ENCODE measurements at regions not wholly inside any gene's neighbourhood (a gene's known extent, or its start where the extent isn't known, plus 50 kb on each side); places are given as distances from the start of the nearest gene placed in this dataset.
"Not testable (repeated sequence)": the region's sequence is repeated elsewhere in the genome, so short reads cannot be mapped to it uniquely, and the experiment has no call there.

DNA sequence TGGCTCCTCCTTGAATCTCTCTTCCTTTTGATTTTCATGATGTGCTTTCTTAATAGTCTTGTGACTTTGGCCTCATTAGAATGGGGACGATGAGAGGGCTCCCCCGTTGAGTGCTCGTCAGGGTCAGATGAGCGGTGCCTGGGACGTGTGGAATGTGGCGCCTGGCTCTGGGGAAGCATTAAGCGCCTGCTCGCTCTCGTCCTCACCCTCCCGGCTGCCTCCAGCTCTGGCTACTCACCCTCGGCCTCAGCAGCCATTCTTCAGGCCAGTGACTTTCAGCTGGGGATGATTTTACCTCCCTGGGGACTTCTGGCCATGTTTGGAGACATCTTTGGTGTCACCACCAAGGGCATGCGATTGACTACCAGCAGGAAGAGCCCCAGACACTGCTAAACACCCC, 69.7 kb downstream of the RPS6KA4 start:
- no peak for DNase-seq

DNA sequence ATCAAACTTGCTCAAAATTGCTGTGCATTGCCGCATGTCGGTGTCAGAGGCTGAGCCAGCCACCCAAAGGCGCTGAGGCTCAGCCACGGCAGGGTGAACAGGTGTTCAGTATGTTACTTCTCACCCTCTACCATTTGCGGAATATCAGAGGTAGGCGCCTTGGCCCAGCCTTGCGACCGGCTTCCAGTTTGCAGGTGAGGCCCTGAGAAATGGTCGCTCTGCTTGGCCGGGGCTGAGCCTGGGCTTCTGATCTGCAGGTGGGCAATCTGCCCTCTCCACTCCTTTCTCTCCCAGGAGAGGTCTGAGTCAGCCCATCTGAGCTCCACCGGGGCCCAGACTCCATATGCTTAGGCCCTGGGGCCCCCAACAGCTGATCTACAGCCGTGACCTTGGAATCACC, 71.0 kb downstream of the RPS6KA4 start:
- no peak for DNase-seq

DNA sequence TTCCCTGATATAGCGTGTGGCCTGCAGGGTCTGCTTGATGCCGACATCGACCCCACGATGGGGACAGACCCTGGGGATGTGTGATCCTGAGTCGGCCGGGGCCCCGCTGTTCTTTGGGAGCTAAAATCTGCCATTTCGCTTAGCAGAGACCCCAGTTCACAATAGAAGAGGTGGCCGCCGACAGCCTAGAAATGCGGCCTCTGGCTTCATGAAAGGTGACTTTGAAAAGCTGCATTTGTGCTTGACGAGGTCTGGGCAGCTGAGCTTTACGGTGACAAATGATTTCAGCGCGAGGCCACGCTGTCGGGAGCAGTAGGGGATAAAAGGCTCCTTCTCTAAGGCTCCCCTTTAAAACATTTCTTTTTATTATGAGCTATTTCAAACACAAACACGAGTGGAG, 71.7 kb downstream of the RPS6KA4 start:
- DNase-seq = no peak

DNA sequence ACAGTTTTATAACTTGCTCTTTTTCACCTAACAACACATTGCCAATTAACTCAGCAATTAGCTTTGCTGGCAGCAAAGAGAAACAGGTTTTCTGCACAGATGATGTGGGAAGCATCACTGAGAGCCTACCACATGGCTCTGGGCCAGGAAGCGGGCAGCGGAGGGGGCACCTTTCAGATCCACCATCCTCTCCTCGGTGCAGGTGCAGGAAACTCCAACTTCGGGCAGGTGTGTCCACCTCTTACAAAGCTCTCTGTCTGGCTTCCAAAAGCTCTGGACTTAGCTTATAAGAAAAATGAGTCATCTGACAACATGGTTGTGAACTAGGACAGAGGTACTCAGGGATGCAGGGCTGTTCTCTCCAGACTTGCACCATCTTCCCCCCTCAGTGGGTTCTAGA, 77.0 kb downstream of the RPS6KA4 start:
- no peak for DNase-seq

DNA sequence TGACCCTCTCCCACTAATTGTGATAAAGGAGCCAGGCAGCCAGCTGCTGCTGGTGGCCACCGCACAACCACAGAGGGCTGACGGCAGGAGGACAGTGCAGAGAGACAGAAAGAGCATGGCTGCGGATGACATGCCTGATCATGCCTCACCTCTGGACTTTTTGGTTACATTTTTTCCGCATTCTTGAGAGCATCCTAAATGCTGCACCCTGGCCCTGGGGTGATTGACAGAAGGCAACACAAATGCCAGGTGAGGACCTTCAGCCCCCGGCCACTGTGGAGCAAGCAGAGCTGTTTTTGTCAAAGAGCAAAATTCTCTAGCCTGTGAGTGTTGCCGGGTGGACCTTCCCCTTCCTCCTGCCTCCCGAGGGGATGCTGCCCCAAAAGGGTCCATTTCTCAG, 78.5 kb downstream of the RPS6KA4 start:
- DNase-seq = no peak

DNA sequence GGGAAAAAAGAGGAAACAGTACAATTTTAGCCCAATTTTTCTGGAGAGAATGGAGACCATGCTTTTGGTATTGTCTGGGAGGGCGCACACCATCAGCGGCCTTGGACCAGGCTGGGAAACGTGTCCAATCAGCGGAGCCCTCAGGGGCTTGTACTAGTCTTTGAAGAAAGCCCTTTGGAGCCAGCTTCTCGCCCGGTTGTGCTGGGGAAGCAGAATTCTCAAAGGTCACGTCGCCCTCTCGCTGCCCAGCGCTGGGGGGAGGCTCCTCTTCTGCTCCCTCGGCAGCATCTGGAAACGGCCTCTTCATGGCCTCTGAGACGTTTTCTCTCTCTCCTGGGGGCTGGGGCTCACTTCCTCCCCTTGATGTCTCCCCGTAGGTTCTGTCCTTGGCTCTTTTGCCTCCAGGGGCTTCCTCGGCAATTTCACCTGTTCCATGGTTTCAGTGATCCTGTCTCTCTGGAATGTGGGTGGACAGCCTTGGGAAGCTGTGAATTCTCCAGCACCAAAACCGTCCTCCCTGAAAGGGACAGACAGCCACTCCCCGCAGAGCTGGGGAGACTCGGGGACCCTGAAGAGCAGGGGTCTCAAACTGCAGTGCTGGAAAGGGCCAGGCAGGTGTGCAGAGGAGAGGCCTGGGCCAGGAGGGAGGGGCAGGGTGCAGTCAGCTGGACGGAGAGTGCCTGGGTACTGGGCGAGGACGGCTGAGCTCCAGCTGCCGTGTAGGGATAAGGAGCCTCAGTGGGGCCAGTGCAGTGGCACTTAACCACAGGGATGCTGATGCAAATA, 80.2 kb downstream of the RPS6KA4 start:
- DNase-seq = no peak

DNA sequence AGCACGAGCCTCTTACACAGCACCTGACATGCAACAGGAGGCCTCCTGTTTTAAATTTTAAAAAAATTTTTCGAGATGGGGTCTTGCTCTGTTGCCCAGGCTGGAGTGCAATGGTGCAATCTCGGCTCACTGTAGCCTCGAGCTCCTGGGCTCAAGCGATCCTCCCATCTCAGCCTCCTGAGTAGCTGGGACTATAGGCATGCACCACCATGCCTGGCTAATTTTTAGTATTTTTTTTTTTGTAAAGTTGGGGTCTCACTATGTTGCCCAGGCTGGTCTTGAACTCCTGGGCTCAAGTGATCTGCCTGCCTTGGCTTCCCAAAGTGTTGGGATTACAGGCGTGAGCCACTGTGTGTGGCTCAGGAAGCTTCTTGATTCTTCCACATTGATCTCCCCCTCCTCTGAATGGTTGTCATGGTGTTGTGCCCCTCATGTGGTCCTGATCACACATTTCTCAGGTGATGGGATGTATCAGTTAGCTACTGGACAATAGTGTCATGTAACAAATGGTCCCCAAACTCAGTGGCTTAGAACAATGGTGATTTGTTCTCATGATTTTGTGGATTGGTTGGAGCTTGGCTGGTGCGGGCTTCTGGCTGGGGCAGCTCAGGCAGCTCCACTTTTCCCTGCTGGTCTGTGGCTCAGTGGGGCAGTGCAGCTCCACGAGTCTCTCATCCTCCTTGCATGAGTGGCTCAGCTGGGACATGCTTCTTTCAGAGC, 81.0 kb downstream of the RPS6KA4 start:
- DNase-seq = not testable (repeated sequence)

DNA sequence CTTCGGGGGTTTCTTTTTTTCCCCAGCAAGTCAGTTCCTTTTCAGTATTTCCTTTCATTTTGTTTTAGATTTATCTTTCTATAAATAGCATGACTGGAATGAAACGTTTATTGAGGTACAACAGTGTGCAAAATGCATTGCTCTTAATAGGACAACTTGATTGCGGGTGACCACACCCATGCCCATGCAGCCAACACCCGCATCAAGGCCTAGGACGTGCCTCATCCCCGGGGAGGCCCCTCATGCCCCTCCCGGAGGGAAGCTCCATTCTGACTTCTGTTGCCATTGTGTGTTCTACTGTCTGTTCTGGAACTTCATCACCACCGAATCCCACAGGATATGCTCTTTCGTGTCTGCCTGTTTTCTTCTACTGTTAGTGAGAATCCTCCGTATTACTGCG, 82.2 kb downstream of the RPS6KA4 start:
- DNase-seq = no peak

DNA sequence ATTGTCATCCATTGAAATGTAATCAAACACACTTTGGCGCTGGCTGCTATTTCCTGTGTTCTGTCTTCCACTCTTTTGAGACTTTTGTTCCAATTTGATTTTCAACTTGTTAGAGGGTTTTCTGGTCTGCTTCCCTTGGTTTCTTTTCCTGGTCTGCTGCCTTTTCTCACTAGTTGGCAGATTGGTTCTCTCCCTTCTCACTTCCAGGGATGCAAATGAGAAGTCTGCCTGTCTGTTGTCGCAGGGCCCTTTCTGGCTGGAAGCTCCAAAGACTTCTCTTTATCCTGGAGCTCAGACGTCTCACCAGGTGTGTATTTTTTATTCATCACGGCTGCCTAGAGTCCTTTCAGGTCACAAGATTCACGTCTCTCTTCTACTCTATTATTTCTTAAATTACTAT, 84.0 kb downstream of the RPS6KA4 start:
- DNase-seq = no peak

DNA sequence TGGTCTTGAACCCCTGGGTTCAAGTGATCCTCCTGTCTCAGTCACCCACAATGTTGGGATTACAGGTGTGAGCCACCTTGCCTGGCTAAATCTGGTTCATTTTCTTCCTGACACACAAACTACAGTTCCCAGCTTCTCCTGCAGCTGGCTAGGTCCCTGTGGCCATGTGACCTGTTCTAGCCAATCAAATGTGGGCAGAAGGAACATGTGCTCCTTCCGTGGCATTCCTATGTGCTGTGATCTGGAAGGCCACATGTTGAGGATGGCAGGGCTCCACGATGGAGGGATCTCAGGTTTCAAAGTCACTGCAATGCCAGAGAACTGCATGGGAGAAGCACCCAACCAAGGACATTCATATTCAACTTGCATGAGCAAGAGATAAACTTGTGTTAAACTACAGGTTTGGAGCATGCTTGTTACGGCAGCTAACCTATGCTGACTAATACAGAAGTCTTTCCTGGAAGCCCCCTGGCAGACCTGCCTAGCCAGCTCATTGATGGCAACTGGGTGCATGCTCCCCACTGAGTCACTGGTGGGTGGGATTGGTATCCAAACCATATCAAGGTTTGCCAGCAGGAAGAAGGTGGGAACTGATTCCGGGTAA, 86.0 kb downstream of the RPS6KA4 start:
- peak; percentile 12 for DNase-seq

DNA sequence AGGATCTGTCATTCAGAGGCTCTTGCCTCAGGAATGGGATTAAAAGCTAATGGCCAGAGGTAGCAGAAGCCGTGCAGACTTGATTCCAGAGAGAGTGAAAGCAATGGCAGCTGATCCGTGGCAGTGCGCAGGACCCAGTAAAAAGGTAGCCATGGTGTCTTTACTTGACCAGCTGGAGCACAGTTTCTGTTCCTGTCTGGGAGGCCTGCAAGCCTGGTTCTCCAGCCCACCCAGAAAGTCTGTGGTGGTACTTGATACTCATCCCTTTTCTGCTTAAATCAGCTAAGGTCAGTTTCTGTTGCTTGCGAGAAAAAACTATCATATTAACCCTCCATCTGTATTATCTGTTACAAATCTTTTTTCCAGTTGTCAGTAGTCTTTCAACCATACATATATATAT, 86.7 kb downstream of the RPS6KA4 start:
- no peak for DNase-seq

DNA sequence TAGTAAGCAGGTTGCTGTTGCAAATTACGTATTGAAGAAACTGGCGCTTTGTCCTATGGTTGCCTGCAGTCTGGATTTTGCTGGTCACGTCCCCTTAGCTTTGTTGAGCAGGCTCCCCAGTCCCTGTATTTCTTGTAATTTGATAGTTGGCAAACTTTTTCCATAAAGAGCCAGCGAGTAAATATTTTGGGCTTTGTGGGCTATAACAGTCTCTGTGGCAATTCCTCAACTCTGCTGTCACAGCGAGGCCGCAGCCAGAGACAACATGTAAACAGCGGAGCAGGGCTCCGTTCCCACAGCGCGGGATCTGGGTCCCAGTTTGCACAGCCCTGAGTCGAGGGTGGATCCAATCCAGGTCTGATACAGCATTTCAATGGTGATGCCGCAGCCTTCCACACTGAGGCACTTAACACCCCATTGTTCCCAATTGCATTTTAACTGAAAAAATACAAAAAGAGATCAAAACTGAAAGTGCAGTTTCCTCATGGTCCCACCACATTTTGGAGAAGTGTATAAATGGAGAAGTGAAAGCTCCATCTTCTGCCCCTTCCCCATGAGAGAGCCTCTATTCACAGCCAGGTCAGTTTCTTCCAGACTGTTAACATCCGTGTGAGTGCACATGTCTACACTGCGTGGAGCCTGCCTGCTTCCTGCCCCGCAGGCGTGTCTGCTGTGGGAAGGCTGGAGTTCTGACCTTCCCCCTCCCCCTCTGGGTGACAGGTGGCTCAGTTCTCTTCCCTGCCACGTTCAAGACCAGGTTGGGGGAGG, 89.1 kb downstream of the RPS6KA4 start:
- DNase-seq = peak; percentile 37

DNA sequence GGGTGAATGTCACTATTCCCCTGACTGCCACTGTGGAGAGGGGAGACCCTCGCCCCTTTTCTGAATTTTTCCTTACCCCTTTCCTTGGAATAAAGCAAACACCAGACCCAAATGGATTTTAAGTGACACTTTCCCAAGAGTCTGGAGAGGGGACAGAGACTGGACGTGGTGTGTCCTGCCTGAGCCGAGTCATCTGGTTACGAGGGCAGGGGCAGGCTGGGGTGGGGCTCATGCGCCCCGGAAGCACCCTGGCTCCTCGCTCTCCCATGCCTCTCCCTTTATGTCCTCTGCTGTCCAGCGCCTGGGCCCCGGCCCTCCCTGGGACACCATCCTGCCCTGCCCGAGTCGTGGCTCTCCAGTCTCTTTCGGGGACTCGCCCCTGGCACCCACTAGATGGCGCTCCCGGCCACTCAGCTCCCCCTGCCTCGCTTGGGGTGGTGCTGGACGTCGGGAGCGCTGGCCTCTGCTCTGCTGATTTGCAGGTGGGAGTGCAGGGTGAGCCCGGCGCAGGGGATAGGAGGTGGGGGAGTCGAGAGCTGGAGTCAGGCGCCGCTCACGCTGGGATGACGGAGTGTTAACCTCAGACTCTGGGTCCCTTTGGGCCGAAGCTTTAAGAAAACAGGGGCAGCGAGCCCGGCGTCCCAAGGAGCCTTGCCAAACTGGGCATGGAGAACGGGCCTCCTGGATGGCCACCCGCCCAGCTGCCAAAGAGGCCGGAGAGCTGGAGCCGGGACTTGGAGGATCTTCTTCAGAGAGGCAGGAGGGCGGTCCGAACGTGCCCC, 89.8 kb downstream of the RPS6KA4 start:
- peak; percentile 71 for DNase-seq

DNA sequence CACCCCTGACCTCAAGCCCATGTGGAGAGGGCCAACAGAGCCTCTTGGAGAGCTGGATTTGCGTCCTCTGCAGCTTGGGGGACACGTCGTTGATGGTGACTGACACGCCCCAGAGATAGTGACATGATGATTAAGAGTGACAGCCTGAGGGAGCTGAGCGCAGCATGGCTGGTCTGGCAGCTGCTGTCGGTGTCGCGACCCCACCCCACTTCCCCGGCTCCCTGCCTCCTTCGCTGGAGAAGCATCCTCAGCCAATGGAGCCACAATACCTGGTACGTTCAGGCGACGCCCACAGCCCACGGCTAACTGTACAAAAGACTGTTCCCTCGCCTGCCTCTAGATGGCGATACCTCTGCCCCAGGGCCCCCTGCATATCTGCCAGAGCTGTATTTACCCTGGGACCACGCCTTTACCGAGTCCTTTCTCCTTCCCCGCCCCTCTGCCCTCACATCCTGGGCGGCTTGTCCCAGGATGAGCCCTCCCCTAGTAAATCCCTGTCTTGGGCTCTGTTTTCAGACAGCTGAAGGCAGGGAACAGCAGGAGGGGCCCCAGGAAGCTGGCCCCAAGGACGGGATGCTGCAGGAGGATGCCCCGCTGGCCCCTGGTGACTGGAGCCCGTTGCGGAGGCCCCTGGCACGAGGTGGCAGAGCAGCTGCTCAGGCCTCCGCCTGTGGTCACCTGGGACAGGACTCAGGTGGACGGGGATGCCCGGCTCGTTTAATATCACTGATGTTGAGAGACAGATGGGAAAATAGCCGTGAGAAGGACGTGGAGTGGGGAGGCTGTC, 90.6 kb downstream of the RPS6KA4 start:
- DNase-seq = peak; percentile 50

DNA sequence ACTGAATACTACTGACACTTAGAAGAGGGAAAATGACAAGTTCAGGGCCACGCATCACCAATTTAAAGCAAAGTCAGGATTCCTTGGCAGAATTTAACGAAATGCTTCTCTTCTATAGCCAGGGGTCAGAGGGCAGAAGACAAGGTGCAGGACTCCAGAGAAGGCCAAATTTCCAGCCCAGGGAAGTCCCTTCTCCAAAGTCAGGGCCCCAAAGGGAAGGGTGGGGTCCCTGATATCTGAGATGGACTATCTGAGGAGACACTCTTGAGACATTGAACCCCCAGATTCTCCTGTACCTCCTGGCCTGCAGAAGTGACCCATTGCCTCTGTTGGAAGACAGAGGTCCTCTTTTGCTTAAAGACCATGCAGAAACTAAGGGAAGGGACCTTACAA, 91.2 kb downstream of the RPS6KA4 start:
- no peak for DNase-seq

DNA sequence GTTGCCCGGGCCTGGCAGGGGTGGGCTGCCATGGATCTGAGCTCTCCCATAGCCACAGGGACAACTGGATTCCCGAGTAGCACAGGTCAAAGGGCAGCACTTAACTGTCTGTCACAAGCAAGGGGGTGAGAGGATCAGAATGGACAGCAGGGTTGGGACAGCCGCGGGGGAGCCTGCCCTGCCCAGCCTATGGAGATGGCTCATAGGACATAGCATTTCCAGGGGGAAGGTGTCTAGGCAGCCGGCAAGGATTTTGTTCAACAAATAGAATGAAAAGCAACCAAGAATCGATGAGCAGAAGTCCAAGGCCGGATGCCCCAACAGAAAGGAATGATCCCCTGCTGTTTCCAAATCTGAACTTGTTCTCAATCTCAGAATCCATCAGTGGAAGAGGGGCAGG, 92.9 kb downstream of the RPS6KA4 start:
- DNase-seq = no peak

DNA sequence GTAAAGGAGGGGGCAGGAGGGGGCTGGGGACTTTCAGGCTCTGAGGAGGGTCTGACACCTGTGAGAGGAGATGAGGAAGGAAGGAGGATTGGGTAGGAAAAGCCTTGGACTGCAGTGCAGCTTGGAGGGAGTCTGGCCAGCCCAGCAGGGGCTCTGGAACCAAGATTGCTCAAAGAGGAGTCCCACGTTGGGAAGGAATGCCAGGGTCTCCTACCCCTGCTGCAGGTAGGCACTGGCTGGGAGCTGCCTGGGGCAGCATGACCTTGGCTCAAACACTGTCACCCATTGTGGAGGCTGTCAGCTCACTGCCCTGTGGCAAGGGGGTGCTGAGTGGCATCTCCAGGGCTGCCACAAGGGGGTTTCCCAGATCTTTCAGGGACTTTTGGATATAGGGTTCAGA, 94.5 kb downstream of the RPS6KA4 start:
- no peak for DNase-seq

DNA sequence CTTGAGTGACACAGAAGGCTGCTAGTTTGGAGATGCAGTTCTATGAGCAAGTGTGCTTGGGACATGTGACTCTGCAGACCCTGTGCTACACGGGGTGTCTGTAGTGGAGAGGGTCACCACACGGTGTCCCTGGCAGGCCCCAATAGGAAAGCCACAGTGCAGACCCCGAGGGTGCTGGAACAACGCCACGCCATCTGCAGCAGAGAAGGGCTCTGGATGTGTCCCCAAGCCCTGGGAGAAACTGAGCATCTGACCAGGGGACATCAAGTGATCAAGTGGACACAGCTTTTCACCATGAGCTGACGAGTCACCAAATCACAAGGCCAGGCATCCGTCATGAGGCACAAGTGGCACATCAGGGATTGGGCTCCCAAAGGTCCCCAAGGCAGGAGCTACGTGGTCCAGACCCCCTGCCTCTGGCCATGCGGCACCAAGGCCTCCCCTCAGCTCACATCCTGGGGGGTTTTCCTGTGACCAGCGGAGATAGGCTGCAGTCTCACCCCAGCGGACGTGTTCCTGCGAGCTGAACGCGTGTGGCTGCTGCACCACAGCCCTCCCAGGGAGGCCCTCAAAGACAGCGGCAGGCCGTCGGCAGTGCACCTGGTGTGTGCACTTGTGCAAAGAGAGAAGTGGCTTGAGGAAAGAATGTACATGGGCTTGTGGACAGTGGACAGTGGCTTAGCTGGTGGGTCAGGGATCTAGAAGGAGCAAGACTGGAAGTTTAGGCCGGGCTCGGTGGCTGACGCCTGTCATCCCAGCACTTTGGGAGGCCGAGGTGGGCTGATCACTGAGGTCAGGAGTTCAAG, 96.7 kb downstream of the RPS6KA4 start:
- DNase-seq = no peak

DNA sequence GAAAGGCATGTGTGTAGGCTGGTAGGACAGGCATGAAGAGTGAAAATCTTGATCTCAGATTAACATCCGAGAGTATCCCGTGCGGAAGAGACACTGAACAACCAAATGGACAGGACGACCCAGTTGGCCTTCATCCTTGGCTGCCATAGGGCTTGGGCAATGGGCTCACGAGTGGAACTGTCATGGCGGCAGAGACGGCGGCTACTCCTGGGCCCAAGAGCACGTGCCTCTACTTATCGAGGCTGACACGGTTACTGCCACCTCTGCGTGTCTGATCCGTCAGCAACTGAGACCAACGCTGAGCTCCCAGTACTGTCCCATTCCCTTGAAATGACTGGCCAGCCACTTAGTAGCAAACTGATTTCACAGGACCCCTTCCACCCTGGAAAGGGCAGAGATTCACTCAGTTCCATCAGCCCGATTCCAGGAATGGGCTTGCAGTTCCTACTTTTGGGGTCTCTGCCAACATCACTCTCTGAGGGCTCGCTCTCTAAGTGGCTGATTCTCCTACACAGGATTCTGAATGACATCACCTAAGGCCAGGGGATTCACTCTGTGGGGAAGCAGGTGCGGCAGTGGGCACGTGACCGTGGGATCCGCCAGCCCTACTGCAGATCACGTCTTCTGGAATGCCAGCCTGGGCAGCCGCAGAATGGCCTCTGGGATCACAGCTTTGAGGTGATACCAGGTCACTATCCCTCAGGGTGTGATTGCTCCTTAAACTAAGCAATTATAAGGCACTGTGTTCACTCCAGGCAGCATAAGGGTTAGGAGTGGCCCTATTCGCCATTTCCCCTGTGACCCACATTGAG, 97.8 kb downstream of the RPS6KA4 start:
- no peak for DNase-seq
